Upper lobe of left lung (tissue), 4 donors: ENCODE measurements at regions not wholly inside any gene's neighbourhood (a gene's known extent, or its start where the extent isn't known, plus 50 kb on each side); places are given as distances from the start of the nearest gene placed in this dataset.

Experiments
- POLR2A ChIP-seq, 4 donors: fragments of 450-650 bp; IDR thresholded peaks; one replicate each; pipeline ENCODE4 v1.5.1; 2016 to 2017; ENCODE audit warnings: antibody characterized with exemption in 4 of 4, mild to moderate bottlenecking in 2 of 4
- TF ChIP-seq, protein P1 (sequence below), 6 experiments: fragments of 450-650 bp in 4 of 6; fragments of 200-600 bp in 2 of 6; sonication (generic) in 2 of 6; IDR thresholded peaks; one replicate each; pipeline ENCODE4 v1.5.1; 2016 to 2019; ENCODE audit warnings: antibody characterized with exemption in 6 of 6

DNA sequence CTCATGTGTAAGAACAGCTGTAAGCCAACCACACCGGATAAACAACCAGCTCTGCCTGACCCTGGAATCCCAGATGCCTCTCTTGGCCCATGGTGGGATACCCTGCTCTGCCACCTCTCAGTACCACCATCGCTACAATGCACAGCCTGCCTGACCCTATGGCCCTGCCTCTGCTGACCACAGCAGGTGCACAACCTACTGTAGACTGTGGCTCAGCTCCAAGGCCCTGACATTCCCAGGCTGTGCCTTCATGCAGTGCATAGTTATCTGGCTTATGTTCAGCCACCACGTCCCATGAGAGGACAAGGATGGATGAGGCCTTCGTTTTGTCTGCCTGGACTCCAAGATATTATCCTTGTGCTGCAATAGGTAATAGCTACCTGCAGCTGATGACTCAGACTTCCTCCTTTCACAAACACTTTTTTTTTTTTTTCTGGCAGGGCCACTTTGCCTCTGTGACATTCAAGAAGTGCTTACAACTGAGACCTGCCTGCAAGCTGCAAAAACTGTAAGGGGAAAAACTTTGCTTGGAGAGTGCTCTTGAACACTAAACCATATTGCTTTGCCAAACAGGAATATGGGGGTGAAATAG is 177.7 kb downstream of the URB2 start:
- TF ChIP-seq, protein P1, sequence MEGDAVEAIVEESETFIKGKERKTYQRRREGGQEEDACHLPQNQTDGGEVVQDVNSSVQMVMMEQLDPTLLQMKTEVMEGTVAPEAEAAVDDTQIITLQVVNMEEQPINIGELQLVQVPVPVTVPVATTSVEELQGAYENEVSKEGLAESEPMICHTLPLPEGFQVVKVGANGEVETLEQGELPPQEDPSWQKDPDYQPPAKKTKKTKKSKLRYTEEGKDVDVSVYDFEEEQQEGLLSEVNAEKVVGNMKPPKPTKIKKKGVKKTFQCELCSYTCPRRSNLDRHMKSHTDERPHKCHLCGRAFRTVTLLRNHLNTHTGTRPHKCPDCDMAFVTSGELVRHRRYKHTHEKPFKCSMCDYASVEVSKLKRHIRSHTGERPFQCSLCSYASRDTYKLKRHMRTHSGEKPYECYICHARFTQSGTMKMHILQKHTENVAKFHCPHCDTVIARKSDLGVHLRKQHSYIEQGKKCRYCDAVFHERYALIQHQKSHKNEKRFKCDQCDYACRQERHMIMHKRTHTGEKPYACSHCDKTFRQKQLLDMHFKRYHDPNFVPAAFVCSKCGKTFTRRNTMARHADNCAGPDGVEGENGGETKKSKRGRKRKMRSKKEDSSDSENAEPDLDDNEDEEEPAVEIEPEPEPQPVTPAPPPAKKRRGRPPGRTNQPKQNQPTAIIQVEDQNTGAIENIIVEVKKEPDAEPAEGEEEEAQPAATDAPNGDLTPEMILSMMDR (IDR thresholded peaks at IDR 0.05) = no peak
- no peak for TF ChIP-seq POLR2A (IDR thresholded peaks at IDR 0.05)
